GM23338 (cell line): ENCODE measurements at regions not wholly inside any gene's neighbourhood (a gene's known extent, or its start where the extent isn't known, plus 50 kb on each side); places are given as distances from the start of the nearest gene placed in this dataset.

Experiments used
- EZH2 ChIP-seq: fragments of 200-600 bp; sonication (generic); IDR thresholded peaks from one replicate; pipeline ENCODE4 v1.8.0; 2017; ENCODE audit warnings: antibody characterized with exemption, mild to moderate bottlenecking, low read depth; ENCODE audit not compliant: unreplicated experiment
- EZH2phosphoT487 ChIP-seq: fragments of 200-600 bp; sonication (generic); IDR thresholded peaks from one replicate; pipeline ENCODE4 v1.8.1; 2018; ENCODE audit warnings: antibody characterized with exemption; ENCODE audit not compliant: unreplicated experiment
- POLR2AphosphoS5 ChIP-seq: IDR thresholded peaks from 2 replicates; pipeline ENCODE4 v1.6.1; 2016; ENCODE audit warnings: antibody characterized with exemption, low read depth
- TF ChIP-seq, protein P1 (sequence below), 2 experiments: fragments of 200-600 bp in 1 of 2; sonication (generic) in 1 of 2; conservative IDR thresholded peaks; 2 replicates each; pipeline versions ENCODE4 v1.5.1 to v1.6.1; 2016 to 2017; ENCODE audit warnings: antibody characterized with exemption in 2 of 2, low read depth in 2 of 2, mild to moderate bottlenecking in 2 of 2, moderate library complexity in 1 of 2
- TF ChIP-seq, protein P2 (sequence below): IDR thresholded peaks from one replicate; pipeline ENCODE4 v1.6.1; 2018; ENCODE audit warnings: antibody characterized with exemption; ENCODE audit not compliant: unreplicated experiment

DNA sequence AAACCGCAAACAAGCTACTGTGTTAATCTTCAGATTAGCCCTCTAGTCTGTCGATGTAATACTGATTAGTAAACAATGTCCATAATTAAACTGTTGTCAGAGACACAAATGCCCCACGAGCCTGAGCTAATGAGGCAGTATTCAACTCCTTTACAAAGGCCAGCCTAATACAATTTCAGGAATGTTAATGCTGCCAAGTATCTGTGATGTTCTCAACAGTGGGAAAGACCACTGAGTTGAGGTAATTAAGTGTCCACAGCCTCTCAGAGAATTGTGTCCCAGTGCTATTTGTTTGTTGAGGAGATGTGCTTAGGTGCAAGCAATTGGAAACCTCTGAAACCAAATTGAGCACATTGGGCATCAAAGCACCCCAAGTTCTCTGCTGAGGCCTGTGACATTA lies 139.4 kb upstream of the CDKN3 start:
- TF ChIP-seq, protein P1, sequence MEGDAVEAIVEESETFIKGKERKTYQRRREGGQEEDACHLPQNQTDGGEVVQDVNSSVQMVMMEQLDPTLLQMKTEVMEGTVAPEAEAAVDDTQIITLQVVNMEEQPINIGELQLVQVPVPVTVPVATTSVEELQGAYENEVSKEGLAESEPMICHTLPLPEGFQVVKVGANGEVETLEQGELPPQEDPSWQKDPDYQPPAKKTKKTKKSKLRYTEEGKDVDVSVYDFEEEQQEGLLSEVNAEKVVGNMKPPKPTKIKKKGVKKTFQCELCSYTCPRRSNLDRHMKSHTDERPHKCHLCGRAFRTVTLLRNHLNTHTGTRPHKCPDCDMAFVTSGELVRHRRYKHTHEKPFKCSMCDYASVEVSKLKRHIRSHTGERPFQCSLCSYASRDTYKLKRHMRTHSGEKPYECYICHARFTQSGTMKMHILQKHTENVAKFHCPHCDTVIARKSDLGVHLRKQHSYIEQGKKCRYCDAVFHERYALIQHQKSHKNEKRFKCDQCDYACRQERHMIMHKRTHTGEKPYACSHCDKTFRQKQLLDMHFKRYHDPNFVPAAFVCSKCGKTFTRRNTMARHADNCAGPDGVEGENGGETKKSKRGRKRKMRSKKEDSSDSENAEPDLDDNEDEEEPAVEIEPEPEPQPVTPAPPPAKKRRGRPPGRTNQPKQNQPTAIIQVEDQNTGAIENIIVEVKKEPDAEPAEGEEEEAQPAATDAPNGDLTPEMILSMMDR (conservative IDR thresholded peaks at IDR 0.05; ENCODE audit: low read depth in 2 of 2), result no peak
- TF ChIP-seq EZH2phosphoT487 (no peak), EZH2 (no peak), POLR2AphosphoS5 (no peak)
- TF ChIP-seq, protein P2, sequence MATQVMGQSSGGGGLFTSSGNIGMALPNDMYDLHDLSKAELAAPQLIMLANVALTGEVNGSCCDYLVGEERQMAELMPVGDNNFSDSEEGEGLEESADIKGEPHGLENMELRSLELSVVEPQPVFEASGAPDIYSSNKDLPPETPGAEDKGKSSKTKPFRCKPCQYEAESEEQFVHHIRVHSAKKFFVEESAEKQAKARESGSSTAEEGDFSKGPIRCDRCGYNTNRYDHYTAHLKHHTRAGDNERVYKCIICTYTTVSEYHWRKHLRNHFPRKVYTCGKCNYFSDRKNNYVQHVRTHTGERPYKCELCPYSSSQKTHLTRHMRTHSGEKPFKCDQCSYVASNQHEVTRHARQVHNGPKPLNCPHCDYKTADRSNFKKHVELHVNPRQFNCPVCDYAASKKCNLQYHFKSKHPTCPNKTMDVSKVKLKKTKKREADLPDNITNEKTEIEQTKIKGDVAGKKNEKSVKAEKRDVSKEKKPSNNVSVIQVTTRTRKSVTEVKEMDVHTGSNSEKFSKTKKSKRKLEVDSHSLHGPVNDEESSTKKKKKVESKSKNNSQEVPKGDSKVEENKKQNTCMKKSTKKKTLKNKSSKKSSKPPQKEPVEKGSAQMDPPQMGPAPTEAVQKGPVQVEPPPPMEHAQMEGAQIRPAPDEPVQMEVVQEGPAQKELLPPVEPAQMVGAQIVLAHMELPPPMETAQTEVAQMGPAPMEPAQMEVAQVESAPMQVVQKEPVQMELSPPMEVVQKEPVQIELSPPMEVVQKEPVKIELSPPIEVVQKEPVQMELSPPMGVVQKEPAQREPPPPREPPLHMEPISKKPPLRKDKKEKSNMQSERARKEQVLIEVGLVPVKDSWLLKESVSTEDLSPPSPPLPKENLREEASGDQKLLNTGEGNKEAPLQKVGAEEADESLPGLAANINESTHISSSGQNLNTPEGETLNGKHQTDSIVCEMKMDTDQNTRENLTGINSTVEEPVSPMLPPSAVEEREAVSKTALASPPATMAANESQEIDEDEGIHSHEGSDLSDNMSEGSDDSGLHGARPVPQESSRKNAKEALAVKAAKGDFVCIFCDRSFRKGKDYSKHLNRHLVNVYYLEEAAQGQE, result no peak
